Heart right ventricle (tissue), 16 donors: ENCODE measurements at regions not wholly inside any gene's neighbourhood (a gene's known extent, or its start where the extent isn't known, plus 50 kb on each side); places are given as distances from the start of the nearest gene placed in this dataset.

Source experiments
- ATAC-seq, 8 donors: fragments of 200-7000 bp; cut with Tn5 transposase; one replicate each; pipeline ENCODE4 v1.9.1; 2020; ENCODE audit warnings: mild to moderate bottlenecking in 8 of 8, moderate library complexity in 8 of 8, moderate number of reproducible peaks in 1 of 8
- DNase-seq, 2 donors: peaks; one replicate each; pipeline ENCODE4 v3.0.0-alpha.2; 2020
- H3K27ac ChIP-seq, 10 donors: fragments of 200-600 bp; sonication (generic) in 2 of 10; one replicate each; pipeline versions ENCODE4 v1.5.0 to v1.8.0; 2020 to 2022; ENCODE audit warnings: mild to moderate bottlenecking in 3 of 10
- H3K27me3 ChIP-seq, 7 donors: fragments of 200-600 bp; one replicate each; pipeline ENCODE4 v1.8.0; 2021 to 2022; ENCODE audit warnings: mild to moderate bottlenecking in 2 of 7
- H3K36me3 ChIP-seq, 9 donors: fragments of 200-600 bp; sonication (generic) in 1 of 9; one replicate each; pipeline versions ENCODE4 v1.5.0 to v1.8.0; 2020 to 2022; ENCODE audit warnings: mild to moderate bottlenecking in 2 of 9
- H3K4me1 ChIP-seq, 9 donors: fragments of 200-600 bp; sonication (generic) in 1 of 9; one replicate each; pipeline versions ENCODE4 v1.5.0 to v1.8.0; 2020 to 2022; ENCODE audit warnings: mild to moderate bottlenecking in 4 of 9
- H3K4me3 ChIP-seq, 10 donors: fragments of 200-600 bp; sonication (generic) in 2 of 10; one replicate each; pipeline versions ENCODE4 v1.5.0 to v1.8.0; 2020 to 2022; ENCODE audit warnings: mild to moderate bottlenecking in 7 of 10, moderate library complexity in 2 of 10
- H3K9me3 ChIP-seq, 11 donors: fragments of 200-600 bp in 10 of 11; sonication (generic) in 2 of 11; one replicate each; pipeline versions ENCODE4 v1.5.0 to v1.8.0; 2013 to 2022; ENCODE audit warnings: mild to moderate bottlenecking in 2 of 11, control low read depth in 1 of 11, moderate library complexity in 1 of 11
- WGBS, 2 donors: extraction: QIAGEN DNeasy Blood & Tissue Kit; methylation state at CpG; one replicate each; pipeline ENCODE4 v1.1.7; 2013; ENCODE audit warnings: inconsistent platforms in 1 of 2; 5-methylcytosine and 5-hydroxymethylcytosine counted together
- intact Hi-C, 10 donors: fragments of 100-400 bp; cut with DNase I; formaldehyde crosslinking; loops; one replicate each; pipeline versions ENCODE4 v1.11.1 to v1.14.2; 2022
- TF ChIP-seq, protein P1 (sequence below), 9 donors: fragments of 200-600 bp; sonication (generic) in 2 of 9; IDR thresholded peaks; one replicate each; pipeline versions ENCODE4 v1.5.0 to v1.8.0; 2021 to 2022; ENCODE audit warnings: antibody characterized with exemption in 9 of 9, mild to moderate bottlenecking in 5 of 9, moderate library complexity in 1 of 9
- donor health status: Arrhythmogenic right ventricular cardiomyopathy.
- donor health status: ischemic (EF 13 %, LVEDD 7.1; RV severe dilation, severe dysfunction).
- donor health status: healthy with polysubstance abuse.
- donor health status: DM: no; HTN: yes; CAD: no.
- donor health status: DM: no; HTN: no; CAD: no.
- donor health status: ischemic (EF 25% LVEDD 6.9; RV normal size, moderate dysfunction).
- donor health status: ischemic (EF 25% LVEDD 5.7; RV mildly dilated, moderate dysfunction).
- donor health status: healthy.
- donor health status: DM: yes; HTN: yes; CAD: no.
- donor health status: Ischemic cardiomyopathy.
- donor health status: ischemic (EF 35%, LVEDD 5.7; RV mildly dilated, moderate dysfunction).
- donor health status: nonischemic (EF 11% LVEDD 7.7; RV severe dilation, severe dysfunction).
- donor health status: DM: yes; HTN: yes; CAD: no.
- donor health status: PGD.
- donor health status: ischemic (EF 29% LVEDD 5.4; RV normal size, mild dysfunction).
- donor health status: nonischemic (EF 23%, LVEDD 6.1; RV moderate dilation, normal function).

DNA sequence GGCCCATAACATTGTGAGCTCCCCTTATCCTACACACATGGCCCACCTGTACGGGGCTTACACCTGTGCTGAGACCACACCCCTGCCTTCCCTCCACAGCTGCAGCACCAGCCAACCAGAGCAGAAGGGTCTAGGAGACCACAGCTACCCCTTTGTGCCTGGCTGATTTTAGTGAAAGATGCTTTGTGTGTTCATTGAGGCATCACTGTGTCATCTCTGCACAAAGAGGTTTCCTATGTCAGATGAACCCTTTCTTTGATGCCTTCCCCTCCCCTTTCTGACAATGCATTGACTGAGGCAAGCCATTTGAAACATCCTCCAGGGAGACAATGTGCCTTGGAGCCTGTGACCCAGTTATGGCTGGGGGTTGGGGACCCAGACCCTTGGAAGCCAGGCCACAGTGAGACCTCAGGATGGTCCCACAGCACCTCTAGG is 54.9 kb upstream of the SLC7A14 start:
- intact Hi-C loops, result no loop called here
- H3K36me3 ChIP-seq, result no peaks in the 10 kb centered on the region
- no peak overlapping the region for H3K27ac ChIP-seq
- TF ChIP-seq, protein P1, sequence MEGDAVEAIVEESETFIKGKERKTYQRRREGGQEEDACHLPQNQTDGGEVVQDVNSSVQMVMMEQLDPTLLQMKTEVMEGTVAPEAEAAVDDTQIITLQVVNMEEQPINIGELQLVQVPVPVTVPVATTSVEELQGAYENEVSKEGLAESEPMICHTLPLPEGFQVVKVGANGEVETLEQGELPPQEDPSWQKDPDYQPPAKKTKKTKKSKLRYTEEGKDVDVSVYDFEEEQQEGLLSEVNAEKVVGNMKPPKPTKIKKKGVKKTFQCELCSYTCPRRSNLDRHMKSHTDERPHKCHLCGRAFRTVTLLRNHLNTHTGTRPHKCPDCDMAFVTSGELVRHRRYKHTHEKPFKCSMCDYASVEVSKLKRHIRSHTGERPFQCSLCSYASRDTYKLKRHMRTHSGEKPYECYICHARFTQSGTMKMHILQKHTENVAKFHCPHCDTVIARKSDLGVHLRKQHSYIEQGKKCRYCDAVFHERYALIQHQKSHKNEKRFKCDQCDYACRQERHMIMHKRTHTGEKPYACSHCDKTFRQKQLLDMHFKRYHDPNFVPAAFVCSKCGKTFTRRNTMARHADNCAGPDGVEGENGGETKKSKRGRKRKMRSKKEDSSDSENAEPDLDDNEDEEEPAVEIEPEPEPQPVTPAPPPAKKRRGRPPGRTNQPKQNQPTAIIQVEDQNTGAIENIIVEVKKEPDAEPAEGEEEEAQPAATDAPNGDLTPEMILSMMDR (IDR thresholded peaks at IDR 0.05), result no peak
- no peak for DNase-seq
- WGBS, 2 donors, result 82 to 88% methylated on average over 1 of the region's 1 CpG
- H3K9me3 ChIP-seq, result no peaks in the 10 kb centered on the region
- H3K4me1 ChIP-seq, result peaks cover 0 to 15% (median 9%) of the 10 kb centered on the region in 9 donors
- H3K4me3 ChIP-seq, result no peak overlapping the region
- no peak for ATAC-seq
- H3K27me3 ChIP-seq, result no peaks in the 10 kb centered on the region

DNA sequence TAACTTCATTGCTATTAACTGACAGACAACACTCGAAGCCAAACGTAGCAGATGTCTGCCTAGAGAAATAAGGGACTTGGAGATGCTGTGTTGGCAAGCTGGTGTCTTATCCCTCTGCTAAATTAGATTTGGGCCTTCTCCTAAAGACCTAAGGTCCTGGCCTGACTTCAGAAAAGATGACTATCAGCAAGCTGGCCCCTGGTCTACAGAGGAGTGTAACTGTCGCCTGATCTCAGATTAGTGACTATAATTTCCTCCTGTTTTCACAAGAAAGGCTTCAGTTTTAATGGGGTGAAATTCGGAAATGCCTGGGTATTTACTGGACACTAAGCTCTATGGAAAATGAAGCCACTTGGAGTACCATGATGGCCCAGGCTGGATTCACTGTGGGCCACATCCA is 53.1 kb upstream of the SLC7A14 start:
- no peaks in the 10 kb centered on the region for H3K27me3 ChIP-seq
- TF ChIP-seq, protein P1 (IDR thresholded peaks at IDR 0.05), result no peak
- peaks cover 0 to 13% (median 8%) of the 10 kb centered on the region in 9 donors for H3K4me1 ChIP-seq
- H3K27ac ChIP-seq, result no peak overlapping the region
- no peaks in the 10 kb centered on the region for H3K9me3 ChIP-seq
- H3K36me3 ChIP-seq, result no peaks in the 10 kb centered on the region
- DNase-seq, result no peak
- ATAC-seq, result no peak
- intact Hi-C loops, result no loop called here
- 68 to 81% methylated on average over 4 of the region's 4 CpGs for WGBS, 2 donors
- no peak overlapping the region for H3K4me3 ChIP-seq

GRCh38 chr3:170637306-170637705 is 51.4 kb upstream of the SLC7A14 start:
- no peak for DNase-seq
- H3K4me1 ChIP-seq, result no peaks in the 10 kb centered on the region
- intact Hi-C loops, result no loop called here
- TF ChIP-seq, protein P1 (IDR thresholded peaks at IDR 0.05), result no peak
- H3K4me3 ChIP-seq, result no peak overlapping the region
- ATAC-seq, result no peak
- no peaks in the 10 kb centered on the region for H3K9me3 ChIP-seq
- H3K36me3 ChIP-seq, result no peaks in the 10 kb centered on the region
- H3K27ac ChIP-seq, result no peak overlapping the region
- no peaks in the 10 kb centered on the region for H3K27me3 ChIP-seq
- 92 to 94% methylated on average over 3 of the region's 3 CpGs for WGBS, 2 donors

- intact Hi-C loops, result no loop called here
- ATAC-seq, result no peak
- H3K9me3 ChIP-seq, result no peaks in the 10 kb centered on the region
- TF ChIP-seq, protein P1 (IDR thresholded peaks at IDR 0.05), result no peak
- DNase-seq, result no peak
- no peak overlapping the region for H3K27ac ChIP-seq
- no peaks in the 10 kb centered on the region for H3K27me3 ChIP-seq
- no peaks in the 10 kb centered on the region for H3K4me1 ChIP-seq
- no peak overlapping the region for H3K4me3 ChIP-seq
- WGBS, 2 donors, result 62 to 69% methylated on average over 5 of the region's 5 CpGs
- no peaks in the 10 kb centered on the region for H3K36me3 ChIP-seq
These were observed 50.6 kb upstream of the SLC7A14 start for GRCh38 chr3:170636400-170636973.
